HFFc6 (cell line): ENCODE measurements at regions not wholly inside any gene's neighbourhood (a gene's known extent, or its start where the extent isn't known, plus 50 kb on each side); places are given as distances from the start of the nearest gene placed in this dataset.

Experiments
- DNase-seq: peaks from one replicate; pipeline ENCODE4 v3.0.0-alpha.2; 2018
- H3K27ac Mint-ChIP-seq: 2 replicates; pipeline ENCODE4 v1.8.0; 2020; ENCODE audit warnings: mild to moderate bottlenecking, mixed read lengths
- H3K27me3 Mint-ChIP-seq: 2 replicates; pipeline ENCODE4 v1.8.0; 2021; ENCODE audit warnings: mild to moderate bottlenecking, moderate library complexity, mixed read lengths; ENCODE audit not compliant: insufficient read depth
- H3K36me3 Mint-ChIP-seq: 2 replicates; pipeline ENCODE4 v1.8.0; 2021; ENCODE audit warnings: low read depth, mixed read lengths
- H3K4me1 Mint-ChIP-seq: 2 replicates; pipeline ENCODE4 v1.8.0; 2020; ENCODE audit warnings: low read depth, mixed read lengths
- H3K4me3 Mint-ChIP-seq: 2 replicates; pipeline ENCODE4 v1.8.0; 2020; ENCODE audit warnings: mild to moderate bottlenecking, moderate library complexity, mixed read lengths
- H3K9me3 Mint-ChIP-seq: 2 replicates; pipeline ENCODE4 v1.8.0; 2020; ENCODE audit warnings: mild to moderate bottlenecking, mixed read lengths
- TF ChIP-seq, protein P1 (sequence below): fragments of 200-600 bp; sonication (generic); IDR thresholded peaks from 2 replicates; pipeline ENCODE4 v1.5.0; 2021; ENCODE audit warnings: antibody characterized with exemption, mild to moderate bottlenecking

DNA sequence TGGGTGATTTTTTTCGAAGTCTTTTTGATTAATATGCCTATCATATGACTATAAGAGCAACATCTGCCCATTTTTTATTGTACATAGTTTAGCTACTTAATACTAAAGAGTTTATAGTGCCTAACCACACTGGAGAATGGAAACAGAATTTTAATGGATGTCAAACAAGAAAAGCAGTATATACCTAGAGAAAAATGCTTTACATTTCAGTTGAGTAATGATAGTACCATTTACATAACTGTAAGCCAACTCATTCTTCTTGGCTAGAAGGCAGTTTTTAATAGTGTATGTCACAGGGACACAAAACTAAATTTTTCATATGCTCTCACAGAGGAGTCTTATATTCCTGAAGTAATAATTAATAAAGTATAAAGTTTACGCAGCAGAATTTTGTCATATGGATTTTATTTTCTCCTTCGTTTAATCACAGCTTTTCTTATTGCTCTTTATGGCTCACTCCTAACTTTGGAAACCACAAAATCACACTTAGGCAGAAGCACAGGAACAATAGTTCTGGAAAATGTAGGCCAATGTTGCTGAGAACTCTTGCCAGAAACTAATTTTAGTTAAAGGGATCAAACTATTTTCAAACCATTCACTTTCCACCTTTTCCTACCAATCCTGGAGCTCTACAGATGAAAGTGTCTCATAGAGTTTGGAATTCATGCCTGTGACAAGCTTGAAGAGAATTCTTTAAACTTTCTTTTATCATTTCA is 243.6 kb downstream of the ZIC1 start:
- H3K4me3 Mint-ChIP-seq, result peak overlapping the region; percentile 39; the same call in 1 of the 2 replicates
- DNase-seq, result no peak
- H3K4me1 Mint-ChIP-seq, result peaks cover 47% of the 10 kb centered on the region
- peak overlapping the region; percentile 59; the same call in 1 of the 2 replicates for H3K27ac Mint-ChIP-seq
- H3K36me3 Mint-ChIP-seq, result no peaks in the 10 kb centered on the region
- peaks cover 1% of the 10 kb centered on the region for H3K27me3 Mint-ChIP-seq
- TF ChIP-seq, protein P1, sequence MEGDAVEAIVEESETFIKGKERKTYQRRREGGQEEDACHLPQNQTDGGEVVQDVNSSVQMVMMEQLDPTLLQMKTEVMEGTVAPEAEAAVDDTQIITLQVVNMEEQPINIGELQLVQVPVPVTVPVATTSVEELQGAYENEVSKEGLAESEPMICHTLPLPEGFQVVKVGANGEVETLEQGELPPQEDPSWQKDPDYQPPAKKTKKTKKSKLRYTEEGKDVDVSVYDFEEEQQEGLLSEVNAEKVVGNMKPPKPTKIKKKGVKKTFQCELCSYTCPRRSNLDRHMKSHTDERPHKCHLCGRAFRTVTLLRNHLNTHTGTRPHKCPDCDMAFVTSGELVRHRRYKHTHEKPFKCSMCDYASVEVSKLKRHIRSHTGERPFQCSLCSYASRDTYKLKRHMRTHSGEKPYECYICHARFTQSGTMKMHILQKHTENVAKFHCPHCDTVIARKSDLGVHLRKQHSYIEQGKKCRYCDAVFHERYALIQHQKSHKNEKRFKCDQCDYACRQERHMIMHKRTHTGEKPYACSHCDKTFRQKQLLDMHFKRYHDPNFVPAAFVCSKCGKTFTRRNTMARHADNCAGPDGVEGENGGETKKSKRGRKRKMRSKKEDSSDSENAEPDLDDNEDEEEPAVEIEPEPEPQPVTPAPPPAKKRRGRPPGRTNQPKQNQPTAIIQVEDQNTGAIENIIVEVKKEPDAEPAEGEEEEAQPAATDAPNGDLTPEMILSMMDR, result no peak
- peaks cover 4% of the 10 kb centered on the region for H3K9me3 Mint-ChIP-seq

- peak overlapping the region; percentile 39; the same call in 1 of the 2 replicates for H3K4me3 Mint-ChIP-seq
- peaks cover 47% of the 10 kb centered on the region for H3K4me1 Mint-ChIP-seq
- peaks cover 4% of the 10 kb centered on the region for H3K9me3 Mint-ChIP-seq
- TF ChIP-seq, protein P1, result no peak
- H3K36me3 Mint-ChIP-seq, result no peaks in the 10 kb centered on the region
- DNase-seq, result no peak
- peaks cover 1% of the 10 kb centered on the region for H3K27me3 Mint-ChIP-seq
- peak overlapping the region; percentile 59 for H3K27ac Mint-ChIP-seq
Observed at GRCh38 chr3:147653367-147653923, 244.3 kb downstream of the ZIC1 start.

DNA sequence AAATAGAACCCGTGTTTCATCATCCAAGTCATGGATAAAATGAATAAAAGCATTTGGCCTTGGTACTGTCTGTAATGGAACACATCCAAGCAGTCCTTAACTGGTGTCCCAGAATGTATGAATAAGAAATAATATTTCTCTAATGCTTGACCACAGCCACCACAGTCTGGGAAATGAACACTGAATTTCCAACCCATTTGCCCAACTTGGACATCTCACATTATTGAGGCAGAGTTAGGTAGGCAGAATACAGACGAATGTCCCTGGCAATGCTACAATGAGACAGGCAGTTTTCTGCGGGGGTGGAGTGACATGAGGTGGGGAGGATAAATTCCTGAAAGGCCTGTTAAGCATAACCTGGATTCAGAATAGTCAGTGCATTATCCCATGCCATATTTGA is 245.7 kb downstream of the ZIC1 start:
- peak overlapping the region; percentile 39 for H3K27ac Mint-ChIP-seq
- no peaks in the 10 kb centered on the region for H3K36me3 Mint-ChIP-seq
- no peak overlapping the region for H3K4me3 Mint-ChIP-seq
- no peak for DNase-seq
- peaks cover 1% of the 10 kb centered on the region for H3K27me3 Mint-ChIP-seq
- TF ChIP-seq, protein P1, result no peak
- H3K9me3 Mint-ChIP-seq, result peaks cover 4% of the 10 kb centered on the region
- H3K4me1 Mint-ChIP-seq, result peaks cover 47% of the 10 kb centered on the region

DNA sequence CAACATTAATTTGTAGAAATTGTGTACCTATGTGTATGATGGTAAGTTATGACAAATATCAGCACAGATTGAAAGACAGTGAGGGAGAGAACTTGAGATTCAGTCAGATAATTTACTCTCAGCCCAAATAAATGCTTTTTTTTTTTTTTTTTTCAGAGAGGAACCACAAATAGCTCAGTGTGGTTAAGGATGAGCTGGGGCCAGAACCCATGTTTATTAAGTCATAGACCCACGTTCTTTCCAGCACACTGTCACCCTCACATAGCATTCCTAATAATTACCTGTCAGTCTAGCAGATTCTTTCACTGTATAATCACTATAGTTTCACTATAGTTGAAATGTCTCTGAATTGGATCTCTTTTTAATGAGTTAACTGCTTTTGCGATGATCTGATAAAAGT is 246.1 kb downstream of the ZIC1 start:
- TF ChIP-seq, protein P1, result no peak
- Mint-ChIP-seq H3K9me3 (peaks cover 4% of the 10 kb centered on the region), H3K27ac (peak overlapping the region; percentile 39), H3K4me3 (no peak overlapping the region), H3K27me3 (peaks cover 1% of the 10 kb centered on the region), H3K4me1 (peaks cover 47% of the 10 kb centered on the region), H3K36me3 (no peaks in the 10 kb centered on the region)
- no peak for DNase-seq

DNA sequence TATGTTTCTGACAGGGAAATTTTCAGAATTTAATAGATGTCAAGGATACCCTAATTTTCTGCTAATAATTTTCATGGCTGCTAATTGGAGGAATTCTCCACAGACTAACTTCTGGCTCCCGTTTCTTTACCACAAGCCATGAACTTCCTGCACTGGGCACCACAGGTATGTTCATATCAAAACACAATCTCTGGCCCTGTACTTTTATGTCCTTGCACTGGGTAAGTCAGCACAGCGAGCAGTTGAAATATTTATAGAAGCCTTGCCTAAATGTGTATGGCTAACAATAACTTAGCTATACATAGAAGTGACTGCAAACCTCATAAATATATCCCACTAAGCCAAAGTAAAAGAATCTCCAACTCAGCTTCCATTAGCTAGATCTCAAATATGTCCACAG is 246.9 kb downstream of the ZIC1 start:
- Mint-ChIP-seq H3K4me1 (peaks cover 44% of the 10 kb centered on the region), H3K4me3 (no peak overlapping the region), H3K27ac (no peak overlapping the region), H3K36me3 (no peaks in the 10 kb centered on the region), H3K9me3 (peaks cover 4% of the 10 kb centered on the region), H3K27me3 (peaks cover 1% of the 10 kb centered on the region)
- TF ChIP-seq, protein P1, result no peak
- peak; percentile 30 for DNase-seq
